Ovary (tissue), 7 donors: ENCODE measurements at regions not wholly inside any gene's neighbourhood (a gene's known extent, or its start where the extent isn't known, plus 50 kb on each side); places are given as distances from the start of the nearest gene placed in this dataset.

Experiments used
- DNase-seq, 5 donors: peaks; one replicate each; pipeline ENCODE4 v3.0.0-alpha.2; 2019 to 2020
- H3K27ac ChIP-seq, 2 donors: fragments of 200-600 bp; one replicate each; pipeline versions ENCODE4 v1.5.1 to v1.8.0; 2019 to 2022
- H3K27me3 ChIP-seq: fragments of 200-600 bp; one replicate; pipeline ENCODE4 v1.8.0; 2022
- H3K36me3 ChIP-seq: fragments of 200-600 bp; sonication (generic); one replicate; pipeline ENCODE4 v1.5.1; 2019
- H3K4me1 ChIP-seq: one replicate; pipeline ENCODE4 v1.8.1; 2013; ENCODE audit warnings: mild to moderate bottlenecking, moderate library complexity; ENCODE audit not compliant: insufficient read depth
- H3K4me3 ChIP-seq: fragments of 200-600 bp; sonication (generic); one replicate; pipeline ENCODE4 v1.5.1; 2017
- H3K9me3 ChIP-seq, 2 donors: fragments of 200-600 bp in 1 of 2; sonication (generic) in 1 of 2; one replicate each; pipeline versions ENCODE4 v1.5.1 to v1.8.1; 2013 to 2019; ENCODE audit warnings: mild to moderate bottlenecking in 1 of 2, moderate library complexity in 1 of 2
- CTCF ChIP-seq, 3 donors: fragments of 450-650 bp in 2 of 3; fragments of 200-600 bp in 1 of 3; IDR thresholded peaks; one replicate each; pipeline versions ENCODE4 v1.5.1 to v1.8.0; 2016 to 2022; ENCODE audit warnings: antibody characterized with exemption in 3 of 3, mild to moderate bottlenecking in 1 of 3
- EP300 ChIP-seq: sonication (generic); formaldehyde crosslinking; IDR thresholded peaks from one replicate; pipeline ENCODE4 v1.6.1; 2017; ENCODE audit warnings: antibody characterized with exemption
- POLR2A ChIP-seq: fragments of 450-650 bp; IDR thresholded peaks from one replicate; pipeline ENCODE4 v1.6.1; 2017; ENCODE audit warnings: antibody characterized with exemption, mild to moderate bottlenecking, moderate library complexity
- WGBS, 3 donors: extraction: QIAGEN DNeasy Blood & Tissue Kit in 1 of 3; methylation state at CpG; one replicate each; pipeline versions ENCODE4 v1.1.5 to v1.1.7; 2013 to 2017; 5-methylcytosine and 5-hydroxymethylcytosine counted together
- intact Hi-C, 4 donors: fragments of 100-400 bp; cut with DNase I; formaldehyde crosslinking; loops; one replicate each; pipeline versions ENCODE4 v1.11.0 to v1.15.1; 2022 to 2023
- donor health status: DM: no; HTN: no; CAD: no; lungs with moderate emphysema.
- donor health status: DM: no; HTN: no; CAD: no.
- donor health status: Bipolar disorder and iron deficiency.
- donor health status: DM: no; HTN: no; CAD: no.
- donor health status: DM: yes; HTN: yes; CAD: no.

DNA sequence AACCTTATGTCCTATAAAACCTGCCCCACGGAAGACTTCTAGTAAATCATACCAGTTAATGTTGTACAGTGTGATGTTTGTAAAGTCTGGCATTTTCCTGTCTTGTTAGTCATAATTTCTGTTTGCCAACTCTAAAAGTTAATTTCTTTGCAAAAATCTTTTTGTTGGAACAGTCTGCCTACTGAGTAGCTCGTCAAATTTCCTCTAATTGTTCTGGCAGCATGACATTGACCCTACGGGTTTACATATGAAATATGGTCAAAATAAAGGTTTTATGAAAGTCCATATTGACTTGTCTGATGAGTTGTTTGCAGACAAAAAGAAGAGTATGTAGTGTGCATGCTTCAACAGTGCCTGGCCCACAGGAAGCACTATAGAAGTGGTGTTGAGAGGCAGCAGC, 79.8 kb upstream of the SOX2 start:
- Histone ChIP-seq H3K27ac (no peak overlapping the region), H3K4me1 (no peaks in the 10 kb centered on the region), H3K4me3 (no peak overlapping the region), H3K27me3 (no peaks in the 10 kb centered on the region), H3K9me3 (no peaks in the 10 kb centered on the region), H3K36me3 (no peaks in the 10 kb centered on the region)
- intact Hi-C loops: no loop called here
- no peak for DNase-seq
- 67 to 79% (median 71%) methylated on average over 3 of the region's 3 CpGs for WGBS, 3 donors
- TF ChIP-seq EP300: no peak
- TF ChIP-seq POLR2A: no peak
- TF ChIP-seq CTCF (IDR thresholded peaks at IDR 0.05): no peak

DNA sequence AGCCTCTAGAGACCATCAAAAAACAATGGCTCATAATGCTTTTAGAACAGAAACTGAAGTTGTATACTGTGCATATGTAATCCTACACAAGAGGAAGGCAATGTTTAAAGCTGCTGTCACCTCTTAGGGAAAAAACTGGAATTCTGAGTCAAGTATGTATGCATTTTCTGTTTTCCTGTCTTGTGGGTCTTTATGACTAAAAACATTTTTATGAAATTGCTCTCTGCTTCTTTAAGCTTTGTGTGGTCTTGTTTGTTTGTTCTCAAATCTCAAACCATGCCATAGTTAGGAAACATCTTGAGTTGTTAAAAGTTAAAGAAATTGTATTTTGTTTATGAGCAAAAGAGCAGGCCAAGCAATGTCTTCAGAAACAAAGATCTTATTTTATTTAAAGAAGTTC, 80.9 kb upstream of the SOX2 start:
- no peak overlapping the region for H3K27ac ChIP-seq
- H3K36me3 ChIP-seq: no peaks in the 10 kb centered on the region
- no peaks in the 10 kb centered on the region for H3K4me1 ChIP-seq
- H3K9me3 ChIP-seq: no peaks in the 10 kb centered on the region
- intact Hi-C loops: no loop called here
- no peaks in the 10 kb centered on the region for H3K27me3 ChIP-seq
- no peak for DNase-seq
- TF ChIP-seq POLR2A (no peak), CTCF (IDR thresholded peaks at IDR 0.05) (no peak), EP300 (no peak)
- H3K4me3 ChIP-seq: no peak overlapping the region

- Histone ChIP-seq H3K4me1 (no peaks in the 10 kb centered on the region), H3K9me3 (no peaks in the 10 kb centered on the region), H3K36me3 (no peaks in the 10 kb centered on the region), H3K27ac (no peak overlapping the region), H3K4me3 (no peak overlapping the region), H3K27me3 (no peaks in the 10 kb centered on the region)
- intact Hi-C loops: no loop called here
- TF ChIP-seq EP300 (no peak), POLR2A (no peak), CTCF (IDR thresholded peaks at IDR 0.05) (no peak)
- no peak for DNase-seq
- 72 to 75% (median 73%) methylated on average over 3 of the region's 3 CpGs for WGBS, 3 donors
Measured at GRCh38 chr3:181629711-181630110, 82.0 kb upstream of the SOX2 start.

DNA sequence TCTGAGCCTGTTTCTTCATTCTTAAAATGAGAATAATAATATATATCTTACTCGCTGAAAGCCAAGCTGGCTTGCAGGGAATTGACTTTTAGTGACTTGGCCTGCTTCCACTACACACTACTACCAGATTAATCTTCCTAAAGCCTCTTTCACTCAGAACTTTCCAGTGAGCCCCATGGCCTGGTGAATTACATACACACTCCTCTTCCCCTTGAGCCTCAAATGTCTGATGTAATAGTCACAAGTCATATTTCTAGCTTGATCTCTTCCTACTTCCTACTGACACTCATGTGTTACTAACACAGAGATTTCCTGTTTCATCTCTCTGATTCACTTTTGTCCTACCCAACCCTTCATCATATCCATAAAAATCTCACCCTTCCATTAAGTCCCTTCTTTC, 82.7 kb upstream of the SOX2 start:
- Histone ChIP-seq H3K9me3 (no peaks in the 10 kb centered on the region), H3K4me1 (no peaks in the 10 kb centered on the region), H3K27ac (no peak overlapping the region), H3K36me3 (no peaks in the 10 kb centered on the region), H3K27me3 (no peaks in the 10 kb centered on the region), H3K4me3 (no peak overlapping the region)
- intact Hi-C loops: no loop called here
- DNase-seq: no peak
- 87 to 90% (median 89%) methylated on average over 1 of the region's 1 CpG for WGBS, 3 donors
- no peak for TF ChIP-seq CTCF (IDR thresholded peaks at IDR 0.05)
- no peak for TF ChIP-seq EP300
- TF ChIP-seq POLR2A: no peak

- intact Hi-C loops: no loop called here
- Histone ChIP-seq H3K36me3 (no peaks in the 10 kb centered on the region), H3K4me3 (no peak overlapping the region), H3K4me1 (no peaks in the 10 kb centered on the region), H3K27me3 (no peaks in the 10 kb centered on the region), H3K27ac (no peak overlapping the region), H3K9me3 (no peaks in the 10 kb centered on the region)
- TF ChIP-seq EP300: no peak
- DNase-seq: no peak
Measured at GRCh38 chr3:181628384-181628783, 83.3 kb upstream of the SOX2 start.
